A673 (cell line): ENCODE measurements at regions not wholly inside any gene's neighbourhood (a gene's known extent, or its start where the extent isn't known, plus 50 kb on each side); places are given as distances from the start of the nearest gene placed in this dataset.

Source experiments
- BruUV-seq: library from RNA; stranded (reverse); fragments of 400-500 nt; replicated peaks from 2 replicates; lab custom pipeline; 2021; lab: Mats Ljungman, UMichigan
- CTCF ChIA-PET: fragments of 300-600 bp; sonication (Branson Sonifier 250); formaldehyde crosslinking; loops from one replicate; lab custom pipeline; 2022; ENCODE audit warnings: antibody characterized with exemption; lab: Charles Lee
- POLR2A ChIA-PET: fragments of 300-600 bp; sonication (Branson Sonifier 250); formaldehyde crosslinking; loops from one replicate; lab custom pipeline; 2022; ENCODE audit warnings: antibody characterized with exemption; ENCODE audit not compliant: low non-redundant PET; lab: Charles Lee
- DNase-seq: peaks from one replicate; pipeline ENCODE4 v3.0.0-alpha.2; 2015; ENCODE audit warnings: low spot score
- H3K27ac ChIP-seq: fragments of 200-600 bp; sonication (generic); 2 replicates; pipeline ENCODE4 v1.5.1; 2016; ENCODE audit warnings: mixed run types, low read depth, mild to moderate bottlenecking, mixed read lengths, antibody characterized with exemption, low read length; ENCODE audit not compliant: poor library complexity, severe bottlenecking
- H3K27me3 ChIP-seq: fragments of 200-600 bp; sonication (generic); replicated peaks from 2 replicates; pipeline ENCODE4 v1.6.1; 2017; ENCODE audit warnings: mixed run types, low read depth, mild to moderate bottlenecking, mixed read lengths, antibody characterized with exemption, low read length; ENCODE audit not compliant: insufficient read depth, poor library complexity
- H3K36me3 ChIP-seq: fragments of 200-600 bp; sonication (generic); 2 replicates; pipeline ENCODE4 v1.6.1; 2016; ENCODE audit warnings: mixed run types, mild to moderate bottlenecking, mixed read lengths, antibody characterized with exemption, low read length; ENCODE audit not compliant: insufficient read depth, poor library complexity, severe bottlenecking
- H3K4me1 ChIP-seq: fragments of 200-600 bp; sonication (generic); 2 replicates; pipeline ENCODE4 v1.6.1; 2017; ENCODE audit warnings: mixed run types, mild to moderate bottlenecking, mixed read lengths, antibody characterized with exemption, low read length; ENCODE audit not compliant: insufficient read depth, poor library complexity, severe bottlenecking
- H3K4me3 ChIP-seq: fragments of 200-600 bp; sonication (generic); 2 replicates; pipeline ENCODE4 v1.5.1; 2016; ENCODE audit warnings: low read depth, mixed run types, mild to moderate bottlenecking, mixed read lengths, low read length; ENCODE audit not compliant: poor library complexity, severe bottlenecking
- H3K9me3 ChIP-seq: fragments of 200-600 bp; sonication (generic); 2 replicates; pipeline ENCODE4 v1.6.1; 2016; ENCODE audit warnings: mixed run types, low read depth, mild to moderate bottlenecking, mixed read lengths, antibody characterized with exemption, low read length; ENCODE audit not compliant: poor library complexity, severe bottlenecking
- EZH2 ChIP-seq: fragments of 200-600 bp; sonication (generic); IDR thresholded peaks from 2 replicates; pipeline ENCODE4 v1.6.1; 2017; ENCODE audit warnings: borderline replicate concordance, low read depth, mild to moderate bottlenecking, mixed read lengths, antibody characterized with exemption, low read length; ENCODE audit not compliant: poor library complexity, severe bottlenecking
- intact Hi-C: fragments of 100-400 bp; cut with micrococcal nuclease; formaldehyde crosslinking; loops from one replicate; pipeline ENCODE4 v1.10.0; 2022; ENCODE audit not compliant: unreplicated experiment
- TF ChIP-seq, protein P1 (sequence below): fragments of 300-800, 200-600 bp; sonication (generic); conservative IDR thresholded peaks from 2 replicates; pipeline ENCODE4 v1.5.1; 2017; ENCODE audit warnings: low read depth, mild to moderate bottlenecking, antibody characterized with exemption, low read length, moderate library complexity, mixed read lengths

DNA sequence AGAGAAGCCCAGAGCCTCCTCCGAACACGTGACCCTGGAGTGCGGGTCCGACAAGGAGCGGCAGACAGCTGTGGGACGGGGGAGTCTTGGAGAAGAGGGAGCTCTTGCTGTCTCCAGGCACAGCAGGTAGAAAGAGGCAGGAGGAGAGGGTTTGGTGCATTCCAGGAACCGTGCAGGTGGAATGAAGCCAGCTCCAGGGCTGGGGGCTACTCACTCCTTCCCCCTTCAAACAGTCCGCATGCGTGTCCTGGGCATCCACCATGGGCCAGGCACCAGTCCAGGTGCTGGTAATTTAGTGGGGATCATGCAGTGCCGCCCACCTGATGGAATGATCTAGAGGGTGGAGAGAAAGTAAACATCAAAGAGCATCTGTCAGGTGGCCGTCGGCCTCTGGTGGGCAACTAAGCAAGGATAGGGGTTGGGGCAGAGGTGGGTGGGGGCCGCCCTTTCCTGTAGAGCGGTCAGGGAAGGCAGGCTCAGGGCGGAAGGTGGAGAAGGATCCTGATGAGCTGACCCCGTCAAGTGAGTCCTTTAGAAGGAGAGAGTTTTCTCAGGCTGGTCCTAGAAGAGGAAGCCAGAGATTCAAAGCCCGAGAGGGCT lies 850.0 kb downstream of the TBC1D22A start:
- TF ChIP-seq EZH2 = no peak
- TF ChIP-seq, protein P1, sequence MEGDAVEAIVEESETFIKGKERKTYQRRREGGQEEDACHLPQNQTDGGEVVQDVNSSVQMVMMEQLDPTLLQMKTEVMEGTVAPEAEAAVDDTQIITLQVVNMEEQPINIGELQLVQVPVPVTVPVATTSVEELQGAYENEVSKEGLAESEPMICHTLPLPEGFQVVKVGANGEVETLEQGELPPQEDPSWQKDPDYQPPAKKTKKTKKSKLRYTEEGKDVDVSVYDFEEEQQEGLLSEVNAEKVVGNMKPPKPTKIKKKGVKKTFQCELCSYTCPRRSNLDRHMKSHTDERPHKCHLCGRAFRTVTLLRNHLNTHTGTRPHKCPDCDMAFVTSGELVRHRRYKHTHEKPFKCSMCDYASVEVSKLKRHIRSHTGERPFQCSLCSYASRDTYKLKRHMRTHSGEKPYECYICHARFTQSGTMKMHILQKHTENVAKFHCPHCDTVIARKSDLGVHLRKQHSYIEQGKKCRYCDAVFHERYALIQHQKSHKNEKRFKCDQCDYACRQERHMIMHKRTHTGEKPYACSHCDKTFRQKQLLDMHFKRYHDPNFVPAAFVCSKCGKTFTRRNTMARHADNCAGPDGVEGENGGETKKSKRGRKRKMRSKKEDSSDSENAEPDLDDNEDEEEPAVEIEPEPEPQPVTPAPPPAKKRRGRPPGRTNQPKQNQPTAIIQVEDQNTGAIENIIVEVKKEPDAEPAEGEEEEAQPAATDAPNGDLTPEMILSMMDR = no peak
- no peak overlapping the region for H3K27ac ChIP-seq
- no peaks in the 10 kb centered on the region for H3K36me3 ChIP-seq
- H3K27me3 ChIP-seq = no peaks in the 10 kb centered on the region
- no peak overlapping the region for H3K4me3 ChIP-seq
- BruUV-seq = no TSS peak
- intact Hi-C loops = no loop called here
- no peak for DNase-seq
- ChIA-PET POLR2A (no interaction called here), CTCF (no interaction called here)
- no peaks in the 10 kb centered on the region for H3K4me1 ChIP-seq
- no peaks in the 10 kb centered on the region for H3K9me3 ChIP-seq

DNA sequence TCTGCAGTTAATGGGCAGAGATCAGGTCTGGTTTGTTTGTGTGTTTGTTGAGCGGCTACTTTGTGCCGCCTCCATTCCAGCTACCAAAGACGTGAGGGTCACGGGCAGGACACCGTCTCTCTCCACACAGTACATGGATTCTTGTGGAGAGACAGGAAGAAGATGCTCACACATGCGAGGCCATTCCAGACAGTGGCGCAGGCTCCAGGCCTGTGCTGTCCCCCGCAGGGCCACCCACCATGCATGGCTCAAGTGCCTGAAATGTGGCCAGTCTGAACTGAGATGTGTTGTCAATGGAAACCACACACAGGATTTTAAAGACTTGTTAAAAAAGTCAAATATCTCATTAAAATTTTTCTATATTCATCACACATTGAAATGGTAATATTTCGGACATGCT lies 848.3 kb downstream of the TBC1D22A start:
- no peak for DNase-seq
- Histone ChIP-seq H3K4me3 (no peak overlapping the region), H3K9me3 (no peaks in the 10 kb centered on the region), H3K4me1 (no peaks in the 10 kb centered on the region), H3K36me3 (no peaks in the 10 kb centered on the region), H3K27me3 (peaks cover 8% of the 10 kb centered on the region), H3K27ac (no peak overlapping the region)
- TF ChIP-seq EZH2 = no peak
- TF ChIP-seq, protein P1 = no peak
- no TSS peak for BruUV-seq
- POLR2A ChIA-PET = no interaction called here
- CTCF ChIA-PET = no interaction called here
- intact Hi-C loops = no loop called here

DNA sequence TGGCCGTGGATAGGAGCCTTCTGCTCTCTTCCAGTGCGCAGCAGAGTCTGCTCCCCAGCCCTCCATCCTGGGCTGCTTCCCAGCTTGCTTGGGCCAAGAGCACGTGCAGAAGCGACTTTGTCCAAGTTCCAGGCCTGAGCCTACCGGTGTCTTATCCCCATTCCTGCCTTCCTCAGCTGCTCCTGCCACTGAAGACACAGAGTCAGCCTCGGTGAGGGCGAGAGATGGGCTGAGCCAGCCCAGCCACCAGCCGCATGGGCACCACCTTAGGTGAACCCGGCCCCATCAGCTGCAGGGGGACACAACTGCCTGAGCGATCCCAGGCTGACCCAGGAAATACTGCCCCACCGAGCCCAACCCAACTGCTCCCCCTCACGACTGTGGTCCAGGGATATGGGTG lies 847.8 kb downstream of the TBC1D22A start:
- H3K27ac ChIP-seq = no peak overlapping the region
- TF ChIP-seq, protein P1 = no peak
- TF ChIP-seq EZH2 = no peak
- DNase-seq = no peak

More for the DNA sequence above, 847.8 kb downstream of the TBC1D22A start:
- H3K36me3 ChIP-seq = no peaks in the 10 kb centered on the region
- H3K9me3 ChIP-seq = no peaks in the 10 kb centered on the region
- ChIA-PET POLR2A (no interaction called here), CTCF (no interaction called here)
- H3K27me3 ChIP-seq = peaks cover 13% of the 10 kb centered on the region
- BruUV-seq = no TSS peak
- intact Hi-C loops = no loop called here
- H3K4me3 ChIP-seq = no peak overlapping the region
- H3K4me1 ChIP-seq = no peaks in the 10 kb centered on the region
